ENCODE measurements at regions not wholly inside any gene's neighbourhood (a gene's known extent, or its start where the extent isn't known, plus 50 kb on each side); places are given as distances from the start of the nearest gene placed in this dataset.

DNA sequence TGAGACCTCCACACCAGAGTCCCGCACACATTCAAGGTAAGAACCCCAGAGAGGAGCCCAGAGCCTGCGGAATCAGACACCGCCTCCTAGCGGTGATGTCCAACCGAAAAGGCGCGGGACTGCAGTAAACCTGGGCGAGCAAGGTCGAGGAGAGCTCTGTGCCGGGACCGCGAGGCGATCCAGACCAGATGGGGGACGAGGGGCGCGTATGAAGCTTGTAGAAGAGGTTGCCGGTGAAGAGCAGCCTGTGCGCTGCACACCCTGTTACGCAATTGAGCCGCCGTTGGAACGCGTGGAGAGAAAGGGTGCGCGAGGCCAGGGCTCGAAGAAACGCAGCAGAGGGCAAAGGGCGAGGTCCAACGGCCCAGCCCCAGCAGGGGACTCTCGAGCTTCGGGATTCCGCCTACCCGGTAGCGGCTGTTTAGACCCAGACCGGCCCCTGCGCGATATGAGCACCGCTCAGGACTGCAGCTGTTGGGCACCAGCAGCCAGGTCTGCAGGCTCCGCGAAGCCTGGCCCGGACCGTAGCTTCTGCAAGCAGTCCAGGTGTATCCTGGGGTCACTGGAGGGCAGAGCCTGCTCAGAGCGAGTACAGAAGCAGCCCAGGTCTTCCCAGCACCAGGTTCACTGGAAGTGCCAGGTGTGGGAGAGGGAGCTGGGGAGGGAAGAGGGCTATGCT, 65.9 kb upstream of the ZNF599 start:
- no peak for TF ChIP-seq ESRRG (CRISPR knock-in tag; IDR thresholded peaks at IDR 0.05)
- TF ChIP-seq CSDC2 (CRISPR knock-in tag; IDR thresholded peaks at IDR 0.05) = no peak
- TF ChIP-seq, protein P1, sequence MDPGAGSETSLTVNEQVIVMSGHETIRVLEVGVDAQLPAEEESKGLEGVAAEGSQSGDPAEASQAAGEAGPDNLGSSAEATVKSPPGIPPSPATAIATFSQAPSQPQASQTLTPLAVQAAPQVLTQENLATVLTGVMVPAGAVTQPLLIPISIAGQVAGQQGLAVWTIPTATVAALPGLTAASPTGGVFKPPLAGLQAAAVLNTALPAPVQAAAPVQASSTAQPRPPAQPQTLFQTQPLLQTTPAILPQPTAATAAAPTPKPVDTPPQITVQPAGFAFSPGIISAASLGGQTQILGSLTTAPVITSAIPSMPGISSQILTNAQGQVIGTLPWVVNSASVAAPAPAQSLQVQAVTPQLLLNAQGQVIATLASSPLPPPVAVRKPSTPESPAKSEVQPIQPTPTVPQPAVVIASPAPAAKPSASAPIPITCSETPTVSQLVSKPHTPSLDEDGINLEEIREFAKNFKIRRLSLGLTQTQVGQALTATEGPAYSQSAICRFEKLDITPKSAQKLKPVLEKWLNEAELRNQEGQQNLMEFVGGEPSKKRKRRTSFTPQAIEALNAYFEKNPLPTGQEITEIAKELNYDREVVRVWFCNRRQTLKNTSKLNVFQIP (CRISPR knock-in tag; IDR thresholded peaks at IDR 0.05; ENCODE audit: borderline replicate concordance, low read depth) = no peak
- no peak for TF ChIP-seq TOX (CRISPR knock-in tag; IDR thresholded peaks at IDR 0.05; ENCODE audit: borderline replicate concordance)
- no peak for TF ChIP-seq ZFP30 (CRISPR knock-in tag; IDR thresholded peaks at IDR 0.05)
- no peak for TF ChIP-seq GLIS3 (CRISPR knock-in tag; IDR thresholded peaks at IDR 0.05)
- TF ChIP-seq ZNF8 (CRISPR knock-in tag; IDR thresholded peaks at IDR 0.05) = no peak
- TF ChIP-seq, protein P2, sequence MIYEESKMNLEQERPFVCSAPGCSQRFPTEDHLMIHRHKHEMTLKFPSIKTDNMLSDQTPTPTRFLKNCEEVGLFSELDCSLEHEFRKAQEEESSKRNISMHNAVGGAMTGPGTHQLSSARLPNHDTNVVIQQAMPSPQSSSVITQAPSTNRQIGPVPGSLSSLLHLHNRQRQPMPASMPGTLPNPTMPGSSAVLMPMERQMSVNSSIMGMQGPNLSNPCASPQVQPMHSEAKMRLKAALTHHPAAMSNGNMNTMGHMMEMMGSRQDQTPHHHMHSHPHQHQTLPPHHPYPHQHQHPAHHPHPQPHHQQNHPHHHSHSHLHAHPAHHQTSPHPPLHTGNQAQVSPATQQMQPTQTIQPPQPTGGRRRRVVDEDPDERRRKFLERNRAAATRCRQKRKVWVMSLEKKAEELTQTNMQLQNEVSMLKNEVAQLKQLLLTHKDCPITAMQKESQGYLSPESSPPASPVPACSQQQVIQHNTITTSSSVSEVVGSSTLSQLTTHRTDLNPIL (CRISPR knock-in tag; IDR thresholded peaks at IDR 0.05; ENCODE audit: low read depth) = no peak
- TF ChIP-seq SNAI2 (CRISPR knock-in tag; IDR thresholded peaks at IDR 0.05) = no peak
- no peak for TF ChIP-seq ZC3H10 (CRISPR knock-in tag; IDR thresholded peaks at IDR 0.05)
- TF ChIP-seq ZNF70 (CRISPR knock-in tag; IDR thresholded peaks at IDR 0.05) = no peak
- TF ChIP-seq, protein P3, sequence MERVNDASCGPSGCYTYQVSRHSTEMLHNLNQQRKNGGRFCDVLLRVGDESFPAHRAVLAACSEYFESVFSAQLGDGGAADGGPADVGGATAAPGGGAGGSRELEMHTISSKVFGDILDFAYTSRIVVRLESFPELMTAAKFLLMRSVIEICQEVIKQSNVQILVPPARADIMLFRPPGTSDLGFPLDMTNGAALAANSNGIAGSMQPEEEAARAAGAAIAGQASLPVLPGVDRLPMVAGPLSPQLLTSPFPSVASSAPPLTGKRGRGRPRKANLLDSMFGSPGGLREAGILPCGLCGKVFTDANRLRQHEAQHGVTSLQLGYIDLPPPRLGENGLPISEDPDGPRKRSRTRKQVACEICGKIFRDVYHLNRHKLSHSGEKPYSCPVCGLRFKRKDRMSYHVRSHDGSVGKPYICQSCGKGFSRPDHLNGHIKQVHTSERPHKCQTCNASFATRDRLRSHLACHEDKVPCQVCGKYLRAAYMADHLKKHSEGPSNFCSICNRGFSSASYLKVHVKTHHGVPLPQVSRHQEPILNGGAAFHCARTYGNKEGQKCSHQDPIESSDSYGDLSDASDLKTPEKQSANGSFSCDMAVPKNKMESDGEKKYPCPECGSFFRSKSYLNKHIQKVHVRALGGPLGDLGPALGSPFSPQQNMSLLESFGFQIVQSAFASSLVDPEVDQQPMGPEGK (CRISPR knock-in tag; IDR thresholded peaks at IDR 0.05; ENCODE audit: borderline replicate concordance) = no peak
- TF ChIP-seq TCF4 (CRISPR knock-in tag; IDR thresholded peaks at IDR 0.05; ENCODE audit: borderline replicate concordance) = no peak
- TF ChIP-seq BACH2 (CRISPR knock-in tag; IDR thresholded peaks at IDR 0.05; ENCODE audit: borderline replicate concordance) = no peak
- no peak for TF ChIP-seq ARNTL (CRISPR knock-in tag; IDR thresholded peaks at IDR 0.05; ENCODE audit: borderline replicate concordance, low read depth)
- no peak for TF ChIP-seq OSR1 (CRISPR knock-in tag; IDR thresholded peaks at IDR 0.05)
- no peak for ATAC-seq

DNA sequence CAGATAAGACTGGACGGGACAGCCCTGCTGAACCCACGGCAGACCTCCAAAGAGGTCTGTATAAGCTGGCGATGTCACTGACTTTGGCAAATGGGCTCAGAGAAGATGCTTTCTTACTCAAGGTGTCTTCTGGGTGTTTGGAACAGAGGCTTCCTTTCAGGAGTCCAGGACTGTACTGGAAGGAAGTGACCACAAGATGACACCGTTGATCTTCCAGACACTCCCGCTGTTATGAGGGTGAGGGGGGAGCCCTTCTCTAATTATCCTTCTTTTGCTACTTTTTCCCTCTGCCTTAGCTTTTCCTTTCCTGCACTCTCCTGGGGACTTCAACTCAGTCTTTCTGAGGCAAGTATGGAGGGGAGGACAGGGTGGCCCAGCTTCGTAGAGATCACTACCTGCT, 65.2 kb upstream of the ZNF599 start:
- TF ChIP-seq, protein P2 (CRISPR knock-in tag; IDR thresholded peaks at IDR 0.05; ENCODE audit: low read depth) = no peak
- TF ChIP-seq, protein P4, sequence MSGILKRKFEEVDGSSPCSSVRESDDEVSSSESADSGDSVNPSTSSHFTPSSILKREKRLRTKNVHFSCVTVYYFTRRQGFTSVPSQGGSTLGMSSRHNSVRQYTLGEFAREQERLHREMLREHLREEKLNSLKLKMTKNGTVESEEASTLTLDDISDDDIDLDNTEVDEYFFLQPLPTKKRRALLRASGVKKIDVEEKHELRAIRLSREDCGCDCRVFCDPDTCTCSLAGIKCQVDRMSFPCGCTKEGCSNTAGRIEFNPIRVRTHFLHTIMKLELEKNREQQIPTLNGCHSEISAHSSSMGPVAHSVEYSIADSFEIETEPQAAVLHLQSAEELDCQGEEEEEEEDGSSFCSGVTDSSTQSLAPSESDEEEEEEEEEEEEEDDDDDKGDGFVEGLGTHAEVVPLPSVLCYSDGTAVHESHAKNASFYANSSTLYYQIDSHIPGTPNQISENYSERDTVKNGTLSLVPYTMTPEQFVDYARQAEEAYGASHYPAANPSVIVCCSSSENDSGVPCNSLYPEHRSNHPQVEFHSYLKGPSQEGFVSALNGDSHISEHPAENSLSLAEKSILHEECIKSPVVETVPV (CRISPR knock-in tag; IDR thresholded peaks at IDR 0.05) = no peak
- TF ChIP-seq, protein P1 (CRISPR knock-in tag; IDR thresholded peaks at IDR 0.05; ENCODE audit: borderline replicate concordance, low read depth) = no peak
- TF ChIP-seq, protein P5, sequence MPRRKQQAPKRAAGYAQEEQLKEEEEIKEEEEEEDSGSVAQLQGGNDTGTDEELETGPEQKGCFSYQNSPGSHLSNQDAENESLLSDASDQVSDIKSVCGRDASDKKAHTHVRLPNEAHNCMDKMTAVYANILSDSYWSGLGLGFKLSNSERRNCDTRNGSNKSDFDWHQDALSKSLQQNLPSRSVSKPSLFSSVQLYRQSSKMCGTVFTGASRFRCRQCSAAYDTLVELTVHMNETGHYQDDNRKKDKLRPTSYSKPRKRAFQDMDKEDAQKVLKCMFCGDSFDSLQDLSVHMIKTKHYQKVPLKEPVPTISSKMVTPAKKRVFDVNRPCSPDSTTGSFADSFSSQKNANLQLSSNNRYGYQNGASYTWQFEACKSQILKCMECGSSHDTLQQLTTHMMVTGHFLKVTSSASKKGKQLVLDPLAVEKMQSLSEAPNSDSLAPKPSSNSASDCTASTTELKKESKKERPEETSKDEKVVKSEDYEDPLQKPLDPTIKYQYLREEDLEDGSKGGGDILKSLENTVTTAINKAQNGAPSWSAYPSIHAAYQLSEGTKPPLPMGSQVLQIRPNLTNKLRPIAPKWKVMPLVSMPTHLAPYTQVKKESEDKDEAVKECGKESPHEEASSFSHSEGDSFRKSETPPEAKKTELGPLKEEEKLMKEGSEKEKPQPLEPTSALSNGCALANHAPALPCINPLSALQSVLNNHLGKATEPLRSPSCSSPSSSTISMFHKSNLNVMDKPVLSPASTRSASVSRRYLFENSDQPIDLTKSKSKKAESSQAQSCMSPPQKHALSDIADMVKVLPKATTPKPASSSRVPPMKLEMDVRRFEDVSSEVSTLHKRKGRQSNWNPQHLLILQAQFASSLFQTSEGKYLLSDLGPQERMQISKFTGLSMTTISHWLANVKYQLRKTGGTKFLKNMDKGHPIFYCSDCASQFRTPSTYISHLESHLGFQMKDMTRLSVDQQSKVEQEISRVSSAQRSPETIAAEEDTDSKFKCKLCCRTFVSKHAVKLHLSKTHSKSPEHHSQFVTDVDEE (CRISPR knock-in tag; IDR thresholded peaks at IDR 0.05) = no peak
- no peak for TF ChIP-seq SNAI2 (CRISPR knock-in tag; IDR thresholded peaks at IDR 0.05)
- no peak for ATAC-seq

Measured in SK-N-SH treated with all-trans-retinoic acid at 6 μM for 48 hours (cell line).